GM19239 (cell line): ENCODE measurements at regions not wholly inside any gene's neighbourhood (a gene's known extent, or its start where the extent isn't known, plus 50 kb on each side); places are given as distances from the start of the nearest gene placed in this dataset.

ENCODE experiments used
- DNase-seq: peaks from one replicate; pipeline ENCODE4 v3.0.0; 2011; ENCODE audit warnings: low spot score; ENCODE audit not compliant: insufficient read length
- FAIRE-seq: peaks from 2 replicates; lab custom pipeline; 2011; peaks lifted over from hg19 to GRCh38; lab: Jason Lieb, UNC

- no peak for DNase-seq
- FAIRE-seq = no peak
Measured at GRCh38 chr15:96390986-96391385, 60.5 kb downstream of the NR2F2 start.

GRCh38 chr15:96392380-96393208, 62.1 kb downstream of the NR2F2 start:
- FAIRE-seq = no peak
- DNase-seq = no peak

GRCh38 chr15:96393209-96393513, 62.7 kb downstream of the NR2F2 start:
- no peak for FAIRE-seq
- DNase-seq = no peak

GRCh38 chr15:96395687-96396086, 65.2 kb downstream of the NR2F2 start:
- no peak for FAIRE-seq
- no peak for DNase-seq

GRCh38 chr15:96398776-96399175, 68.3 kb downstream of the NR2F2 start:
- DNase-seq (no peak), FAIRE-seq (no peak)

GRCh38 chr15:96402403-96402802, 71.9 kb downstream of the NR2F2 start:
- DNase-seq (no peak), FAIRE-seq (no peak)

- DNase-seq (no peak), FAIRE-seq (no peak)
Measured at GRCh38 chr15:96403071-96403470, 72.6 kb downstream of the NR2F2 start.

GRCh38 chr15:96403932-96404331, 73.4 kb downstream of the NR2F2 start:
- no peak for DNase-seq
- no peak for FAIRE-seq

GRCh38 chr15:96404560-96404959, 74.1 kb downstream of the NR2F2 start:
- DNase-seq (no peak), FAIRE-seq (no peak)

GRCh38 chr15:96406291-96406690, 75.8 kb downstream of the NR2F2 start:
- DNase-seq (no peak), FAIRE-seq (no peak)

- no peak for DNase-seq
- FAIRE-seq = no peak
Measured at GRCh38 chr15:96406701-96407100, 76.2 kb downstream of the NR2F2 start.

- no peak for DNase-seq
- no peak for FAIRE-seq
Measured at GRCh38 chr15:96407482-96407881, 77.0 kb downstream of the NR2F2 start.

- FAIRE-seq (no peak), DNase-seq (no peak)
Measured at GRCh38 chr15:96408591-96409183, 78.2 kb downstream of the NR2F2 start.

- DNase-seq = no peak
Measured at GRCh38 chr15:96409215-96410138, 79.0 kb downstream of the NR2F2 start.

GRCh38 chr15:96410175-96411055, 79.9 kb downstream of the NR2F2 start:
- no peak for FAIRE-seq
- no peak for DNase-seq

More at GRCh38 chr15:96409215-96410138, 79.0 kb downstream of the NR2F2 start:
- FAIRE-seq = no peak

GRCh38 chr15:96411056-96412031, 80.8 kb downstream of the NR2F2 start:
- no peak for FAIRE-seq
- no peak for DNase-seq

GRCh38 chr15:96412045-96412905, 81.8 kb downstream of the NR2F2 start:
- FAIRE-seq (no peak), DNase-seq (no peak)

- FAIRE-seq (no peak), DNase-seq (no peak)
Measured at GRCh38 chr15:96412906-96413231, 82.4 kb downstream of the NR2F2 start.
